Activated CD4-positive, alpha-beta T cell treated with anti-CD3 and anti-CD28 coated beads, Interleukin-10, Interleukin-2, amounts not matched to agents 100 ng/mL and 50 ng/mL, durations not matched to agents 16 hours and 8 hours (primary cell): ENCODE measurements at regions not wholly inside any gene's neighbourhood (a gene's known extent, or its start where the extent isn't known, plus 50 kb on each side); places are given as distances from the start of the nearest gene placed in this dataset.
"Not testable (repeated sequence)": the region's sequence is repeated elsewhere in the genome, so short reads cannot be mapped to it uniquely, and the experiment has no call there.

Experiments used
- DNase-seq: peaks from one replicate; pipeline ENCODE4 v3.0.0-alpha.2; 2020

DNA sequence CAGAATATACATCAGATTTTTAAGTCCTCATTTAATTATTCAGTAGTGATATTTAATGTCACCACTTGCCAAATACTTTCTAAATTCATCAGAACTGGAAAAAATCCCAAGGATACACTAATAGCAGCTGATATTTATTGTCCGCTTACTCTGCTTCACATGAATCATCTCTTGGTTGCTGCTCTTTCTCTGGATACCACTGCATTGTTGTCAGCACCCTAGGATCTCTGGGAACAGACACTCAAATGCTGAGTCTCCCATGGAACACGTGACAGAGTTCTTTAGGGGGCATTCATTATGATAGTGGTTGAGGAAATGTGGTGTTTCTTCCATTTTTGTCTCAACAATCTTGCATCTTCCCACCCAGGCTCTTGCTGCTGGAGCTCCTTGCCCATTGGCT lies 318.0 kb downstream of the RFPL4B start:
- DNase-seq, result no peak

DNA sequence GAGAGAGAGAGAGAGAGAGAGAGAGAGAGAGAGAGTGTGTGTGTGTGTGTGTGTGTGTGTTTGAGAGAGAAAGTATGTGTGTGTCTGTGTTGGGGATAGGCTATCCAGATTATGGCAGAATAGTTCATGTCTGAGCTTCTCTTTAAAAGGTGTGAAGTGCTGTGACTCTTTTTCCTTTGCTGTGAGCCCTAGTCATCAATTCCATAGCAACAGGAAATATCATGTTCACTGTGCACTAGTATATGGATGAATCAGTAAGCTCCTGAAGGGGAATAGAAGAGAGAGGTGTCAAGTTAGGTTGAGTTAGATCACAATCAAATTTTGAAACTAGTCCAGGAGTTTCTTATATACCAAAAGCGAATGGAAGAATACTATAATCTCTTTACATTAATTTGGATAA lies 318.7 kb downstream of the RFPL4B start:
- no peak for DNase-seq

DNA sequence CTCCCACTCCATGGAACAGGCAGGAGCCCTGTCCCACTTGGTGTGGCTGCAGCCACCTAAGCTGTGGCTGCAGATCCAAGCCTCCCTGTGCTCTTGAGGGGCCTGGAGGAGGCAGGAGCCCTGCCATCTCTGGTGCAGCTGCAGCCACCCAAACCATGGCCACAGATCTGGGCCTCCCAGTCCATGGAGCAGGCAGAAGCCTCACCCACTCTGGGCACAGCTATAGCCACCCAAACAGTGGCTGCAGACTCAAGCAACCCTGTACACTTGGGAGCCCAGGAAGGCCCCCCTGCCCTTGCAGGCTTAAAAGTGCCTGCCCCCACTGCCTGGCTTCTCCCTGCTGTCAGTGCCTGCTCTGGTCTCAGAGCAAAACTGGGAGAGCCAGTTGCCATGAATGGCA lies 320.3 kb downstream of the RFPL4B start:
- no peak for DNase-seq

DNA sequence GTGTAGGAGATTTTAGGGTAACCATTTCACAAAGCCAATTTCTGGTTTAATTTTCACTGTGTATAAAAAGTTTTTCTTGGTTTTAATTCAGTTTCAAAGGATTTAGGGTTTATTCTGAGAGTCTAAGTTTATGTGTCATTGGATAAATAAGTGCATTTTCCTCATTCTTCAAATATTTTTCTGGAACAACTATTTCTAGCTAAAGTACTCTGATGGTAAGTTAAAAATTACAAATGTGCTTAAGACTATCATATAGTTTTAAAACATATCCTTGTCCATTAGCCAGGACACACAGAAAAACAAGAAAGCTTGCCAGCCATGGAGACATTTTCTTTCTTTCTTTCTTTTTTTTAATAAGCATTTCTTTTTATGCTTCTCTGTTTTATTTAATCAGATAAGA lies 333.0 kb downstream of the RFPL4B start:
- no peak for DNase-seq

DNA sequence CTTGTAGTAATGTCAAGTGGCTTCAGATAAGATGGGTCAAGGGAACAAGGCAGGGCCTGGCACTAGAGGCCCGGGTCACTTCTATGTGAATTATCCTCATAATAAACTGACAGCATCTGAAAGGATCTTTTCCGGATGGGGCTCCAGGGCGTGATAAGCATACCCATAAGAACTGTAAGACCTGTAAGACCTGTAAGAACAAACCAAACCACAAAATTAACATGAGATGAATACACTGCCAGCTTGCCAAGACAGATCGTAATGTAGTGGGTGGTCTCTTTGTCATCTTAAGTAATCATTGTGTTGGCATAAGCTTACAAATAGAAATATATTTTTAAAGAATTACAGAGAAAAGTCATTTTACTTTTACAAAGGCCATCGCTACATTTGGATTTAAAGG lies 334.9 kb downstream of the RFPL4B start:
- DNase-seq, result no peak

DNA sequence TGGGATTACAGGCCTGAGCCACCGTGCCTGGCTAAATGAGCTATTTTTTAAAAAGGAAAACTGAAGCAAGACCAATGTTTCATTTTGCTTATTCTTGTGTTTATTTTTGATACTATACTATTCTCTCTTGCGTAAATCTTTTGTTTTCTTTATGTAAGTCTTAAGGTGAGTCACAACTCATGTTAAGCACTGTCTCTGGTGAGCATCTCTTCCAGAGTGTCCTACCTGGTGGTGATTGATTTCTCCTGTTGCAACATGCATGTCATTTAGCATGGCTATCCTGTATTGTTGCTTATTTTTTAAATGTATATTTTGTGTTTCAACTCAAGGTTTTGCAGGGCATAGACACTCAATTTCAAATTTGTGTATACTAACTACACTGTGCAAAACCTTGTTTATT lies 336.0 kb downstream of the RFPL4B start:
- no peak for DNase-seq

DNA sequence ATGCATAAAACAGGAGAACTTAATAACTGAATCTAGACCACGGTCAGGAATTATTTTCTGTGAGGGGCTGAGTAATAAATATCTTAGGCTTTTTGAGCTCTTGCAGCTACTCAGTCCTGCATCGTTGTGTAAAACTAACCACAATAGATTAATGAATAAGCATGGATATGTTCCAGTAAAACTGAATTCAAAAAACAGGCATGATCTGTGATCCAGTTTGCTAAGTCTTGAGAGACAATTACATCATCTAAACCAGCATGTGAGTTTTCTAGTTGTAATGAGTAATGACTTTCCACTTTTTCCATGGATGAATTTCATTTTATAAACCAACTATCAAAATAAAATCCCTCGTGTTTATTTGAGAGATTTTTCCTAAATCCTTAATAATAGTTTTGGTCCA lies 336.8 kb downstream of the RFPL4B start:
- no peak for DNase-seq

DNA sequence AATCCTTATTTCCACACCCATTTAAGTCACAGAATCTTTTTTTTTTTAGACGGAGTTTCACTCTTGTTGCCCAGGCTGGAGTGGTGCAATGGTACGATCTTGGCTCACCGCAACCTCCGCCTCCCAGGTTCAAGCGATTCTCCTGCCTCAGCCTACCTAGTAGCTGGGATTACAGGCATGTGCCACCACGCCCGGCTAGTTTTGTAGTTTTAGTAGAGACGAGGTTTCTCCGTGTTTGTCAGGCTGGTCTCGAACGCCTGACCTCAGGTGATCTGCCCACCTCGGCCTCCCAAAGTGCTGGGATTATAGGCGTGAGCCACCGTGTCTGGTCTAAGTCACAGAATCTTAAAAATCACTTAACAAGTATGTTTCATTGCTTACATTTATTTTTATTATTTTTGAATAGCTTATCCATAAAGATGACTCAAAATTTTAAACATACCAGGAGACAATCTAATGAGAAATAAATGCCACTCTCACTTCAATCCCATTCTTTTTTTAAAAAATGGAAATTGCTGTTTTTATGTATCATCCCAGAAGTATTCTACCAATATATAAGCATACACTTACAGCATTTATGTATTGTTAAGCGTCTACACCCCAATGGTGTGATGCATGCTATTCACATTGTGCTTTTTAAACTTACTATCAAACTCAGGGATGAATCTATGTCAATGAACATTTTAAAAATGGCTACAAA lies 338.5 kb downstream of the RFPL4B start:
- DNase-seq, result not testable (repeated sequence)

DNA sequence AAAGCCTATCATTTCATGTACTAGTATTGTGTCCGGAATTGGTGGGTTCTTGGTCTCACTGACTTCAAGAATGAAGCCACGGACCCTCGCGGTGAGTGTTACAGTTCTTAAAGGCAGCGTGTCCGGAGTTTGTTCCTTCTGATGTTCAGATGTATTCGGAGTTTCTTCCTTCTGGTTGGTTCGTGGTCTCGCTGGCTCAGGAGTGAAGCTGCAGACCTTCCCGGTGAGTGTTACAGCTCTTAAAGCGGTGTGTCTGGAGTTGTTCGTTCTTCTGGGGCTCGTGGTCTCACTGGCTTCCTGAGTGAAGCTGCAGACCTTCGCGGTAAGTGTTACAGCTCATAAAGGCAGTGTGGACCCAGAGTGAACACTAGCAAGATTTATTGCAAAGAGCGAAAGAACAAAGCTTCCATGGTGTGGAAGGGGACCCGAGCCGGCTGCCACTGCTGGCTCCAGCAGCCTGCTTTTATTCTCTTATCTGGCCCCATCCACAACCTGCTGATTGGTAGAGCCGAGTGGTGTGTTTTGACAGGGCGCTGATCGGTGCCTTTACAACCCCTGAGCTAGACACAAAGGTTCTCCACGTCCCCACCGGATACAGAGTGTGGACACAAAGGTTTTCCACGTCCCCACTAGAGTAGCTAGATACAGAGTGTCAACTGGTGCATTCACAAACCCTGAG lies 341.5 kb downstream of the RFPL4B start:
- not testable (repeated sequence) for DNase-seq

DNA sequence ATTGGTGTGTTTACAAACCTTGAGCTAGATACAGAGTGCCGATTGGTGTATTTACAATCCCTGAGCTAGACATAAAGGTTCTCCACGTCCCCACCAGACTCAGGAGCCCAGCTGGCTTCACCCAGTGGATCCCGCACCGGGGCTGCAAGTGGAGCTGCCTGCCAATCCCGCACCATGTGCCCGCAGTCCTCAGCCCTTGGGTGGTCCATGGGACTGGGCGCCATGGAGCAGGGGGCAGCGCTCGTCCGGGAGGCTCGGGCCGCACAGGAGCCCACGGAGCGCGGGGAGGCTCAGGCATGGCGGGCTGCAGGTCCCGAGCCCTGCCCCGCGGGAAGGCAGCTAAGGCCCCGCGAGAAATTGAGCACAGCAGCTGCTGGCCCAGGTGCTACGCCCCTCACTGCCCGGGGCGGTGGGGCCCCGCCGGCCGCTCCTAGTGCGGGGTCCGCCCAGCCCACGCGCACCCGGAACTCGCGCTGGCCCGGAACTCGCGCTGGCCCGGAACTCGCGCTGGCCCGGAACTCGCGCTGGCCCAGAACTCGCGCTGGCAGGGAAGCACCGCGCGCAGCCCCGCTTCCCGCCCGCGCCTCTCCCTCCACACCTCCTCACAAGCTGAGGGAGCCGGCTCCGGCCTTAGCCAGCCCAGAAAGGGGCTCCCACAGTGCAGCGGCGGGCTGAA lies 342.2 kb downstream of the RFPL4B start:
- DNase-seq, result not testable (repeated sequence)

DNA sequence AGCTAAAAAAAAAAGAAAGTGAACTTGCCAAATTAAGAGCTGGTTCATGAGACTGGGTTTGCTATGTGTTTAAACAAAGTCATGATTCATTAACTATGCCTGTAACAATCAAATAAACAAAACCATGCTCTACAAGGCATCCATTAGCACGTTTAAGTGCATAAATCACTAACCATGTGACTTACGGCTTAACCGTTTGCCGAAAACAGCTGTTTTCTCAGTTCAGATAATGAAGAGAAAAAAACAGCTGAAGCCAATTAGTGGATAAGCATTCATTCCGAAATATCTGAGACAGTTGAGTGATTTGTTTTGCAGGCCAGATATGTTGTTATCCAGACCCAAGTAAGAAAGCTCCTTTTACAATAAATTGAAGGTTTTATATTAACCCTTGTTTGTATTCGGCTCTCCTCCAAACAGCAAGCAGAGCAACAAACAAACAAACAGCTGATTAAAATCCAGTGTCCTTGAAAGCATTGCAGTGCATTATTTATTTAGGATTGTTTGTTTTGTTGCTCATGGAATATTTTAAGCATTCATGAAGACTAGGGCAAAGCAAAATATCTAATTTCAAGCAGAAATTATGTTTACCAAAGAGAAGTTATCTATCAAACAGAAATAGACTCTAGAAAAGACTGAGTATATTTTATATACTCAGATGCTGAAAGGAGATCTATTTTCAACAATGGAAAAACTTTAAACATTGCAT lies 343.5 kb downstream of the RFPL4B start:
- no peak for DNase-seq

DNA sequence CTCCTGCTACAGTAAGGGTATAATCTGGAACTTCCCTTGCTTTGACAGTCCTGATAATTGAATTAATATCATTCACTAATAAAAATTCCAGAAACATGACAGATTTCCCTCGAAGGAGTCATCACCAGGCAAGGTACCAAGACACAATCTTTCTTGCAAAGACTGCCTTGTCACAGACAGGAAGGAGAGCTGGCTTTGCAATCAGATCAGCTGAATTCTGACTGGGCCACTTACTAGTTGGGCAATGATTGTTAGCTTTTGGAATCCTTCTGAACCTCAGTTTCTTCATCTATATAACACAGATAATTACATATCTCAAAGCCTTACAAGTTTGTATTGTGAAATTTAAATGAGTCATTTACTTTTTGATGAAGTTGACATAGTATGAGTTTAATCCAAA lies 344.2 kb downstream of the RFPL4B start:
- DNase-seq, result no peak

DNA sequence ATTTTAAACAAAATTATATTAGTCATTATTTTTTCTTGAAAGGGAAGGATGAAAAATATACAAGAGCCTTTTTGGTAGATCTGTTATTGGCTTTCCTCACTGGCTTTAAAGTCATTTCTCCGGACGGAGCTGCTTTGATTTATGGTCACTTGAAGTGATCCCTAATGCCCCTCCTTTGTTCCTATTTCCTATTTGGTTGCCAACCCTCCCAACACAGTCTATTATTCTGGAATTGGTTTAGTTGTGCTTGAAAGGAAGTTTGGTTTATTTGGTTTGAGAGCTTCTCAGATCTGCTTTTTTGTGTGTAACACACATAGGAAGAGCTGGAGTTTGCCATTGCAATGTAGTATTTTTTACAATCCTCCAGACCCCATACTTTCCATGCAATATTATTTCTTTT lies 347.9 kb downstream of the RFPL4B start:
- DNase-seq, result no peak

DNA sequence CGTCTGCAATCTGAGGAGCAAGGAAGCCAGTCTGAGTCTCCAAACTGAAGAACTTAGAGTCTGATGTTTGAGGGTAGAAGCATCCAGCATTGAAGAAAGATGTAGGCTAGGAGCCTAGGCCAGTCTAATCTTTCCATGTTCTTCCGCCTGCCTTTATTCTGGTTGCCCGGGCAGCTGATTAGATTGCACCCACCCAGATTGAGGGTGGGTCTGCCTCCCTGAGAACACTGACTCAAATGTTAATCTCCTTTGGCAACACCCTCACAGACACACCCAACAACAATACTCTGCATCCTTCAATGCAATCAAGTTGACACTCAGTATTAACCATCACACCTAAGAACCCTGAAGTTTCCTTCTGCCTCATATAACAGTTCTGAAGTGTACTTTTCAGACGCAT lies 350.1 kb downstream of the RFPL4B start:
- DNase-seq, result no peak

DNA sequence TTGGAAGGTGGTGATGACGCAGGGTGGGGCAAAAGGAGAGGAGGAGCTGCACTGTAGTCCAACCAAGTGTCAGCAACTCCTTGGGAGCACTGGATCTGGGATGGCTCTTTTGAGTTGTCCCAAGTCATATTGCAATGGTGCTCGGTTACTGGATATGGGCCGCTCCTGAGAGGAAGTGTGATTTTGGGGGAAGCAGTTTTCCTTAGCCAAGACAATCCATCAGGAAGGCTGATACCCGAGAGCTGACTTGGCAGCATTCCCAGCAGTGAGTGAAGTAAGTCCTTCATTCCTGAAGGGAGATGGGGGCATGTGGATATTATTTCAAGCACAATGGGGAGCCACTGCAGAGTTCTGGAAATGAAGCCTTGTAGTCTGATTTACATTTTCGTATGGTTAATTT lies 354.1 kb downstream of the RFPL4B start:
- no peak for DNase-seq

DNA sequence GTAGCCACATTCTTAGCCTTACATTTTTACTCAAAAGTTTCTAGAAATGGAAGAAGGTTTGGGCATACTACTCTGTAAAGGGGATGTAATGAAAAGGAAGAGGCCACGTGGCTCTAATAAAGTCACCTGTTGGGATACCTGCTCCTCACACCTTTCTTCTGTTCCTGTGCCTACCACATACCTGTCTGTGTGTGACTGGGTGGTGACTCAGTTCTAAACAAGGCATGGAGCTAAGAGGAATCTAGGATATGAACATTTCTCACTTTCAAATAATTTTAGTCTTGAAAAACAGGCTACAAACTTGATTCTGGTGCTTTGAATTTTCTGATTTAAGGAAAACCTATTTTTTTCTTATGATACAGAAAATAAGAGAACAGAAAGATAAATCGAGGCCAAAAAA lies 363.6 kb downstream of the RFPL4B start:
- no peak for DNase-seq

DNA sequence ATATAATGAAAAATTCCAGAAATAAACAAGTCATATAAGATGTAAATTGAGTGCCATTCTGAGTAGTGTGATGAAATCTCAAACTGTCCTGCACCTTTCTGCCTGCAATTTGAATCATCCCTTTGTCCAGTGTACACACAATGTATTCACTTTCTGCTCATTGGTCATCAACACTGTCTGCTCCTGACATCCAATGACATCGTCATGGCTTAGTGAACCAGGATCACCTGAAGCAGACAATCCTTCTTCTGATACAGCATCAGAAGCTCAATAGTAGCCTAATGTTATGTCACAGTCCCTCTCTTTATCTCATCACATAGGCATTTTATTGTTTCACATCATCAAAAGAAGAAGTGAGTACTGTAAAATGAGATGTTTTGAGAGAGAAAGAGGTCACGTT lies 366.3 kb downstream of the RFPL4B start:
- no peak for DNase-seq

DNA sequence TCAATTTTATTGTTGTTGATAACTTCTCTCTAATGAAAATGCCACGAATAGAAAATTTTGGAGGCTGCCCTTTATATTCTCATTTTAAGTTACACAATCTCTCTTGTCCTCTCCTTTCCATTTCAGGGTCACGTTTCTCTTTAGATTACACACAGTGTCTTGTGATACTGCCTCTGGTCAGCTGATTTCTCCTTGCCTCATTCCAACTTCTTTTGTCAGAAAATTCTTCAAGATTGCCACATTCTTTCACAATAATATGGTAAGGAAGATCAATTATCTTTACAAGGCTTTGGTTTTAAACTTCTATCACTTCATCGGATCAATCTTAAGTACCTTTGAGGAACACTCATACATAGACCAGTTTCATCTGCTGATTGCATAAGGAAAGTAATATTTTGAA lies 370.3 kb downstream of the RFPL4B start:
- DNase-seq, result no peak

DNA sequence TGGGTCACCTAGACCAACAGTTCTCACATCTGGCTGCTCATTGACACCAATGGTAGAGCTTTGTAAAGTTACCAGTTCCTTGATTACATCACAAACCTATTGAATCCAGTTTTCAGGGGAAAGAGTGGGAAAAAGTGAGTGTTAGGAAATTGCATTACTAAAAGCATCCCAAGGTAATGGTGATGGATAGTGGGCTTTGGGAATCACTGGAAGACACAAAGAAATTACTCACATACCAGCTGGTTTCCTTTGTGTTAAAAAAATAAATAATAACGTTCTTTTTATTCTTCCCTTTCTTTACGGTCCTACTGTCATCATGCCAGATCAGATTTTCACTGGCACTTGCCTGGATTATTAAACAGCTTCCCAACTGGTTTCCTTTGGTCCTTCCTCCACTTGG lies 370.7 kb downstream of the RFPL4B start:
- DNase-seq, result no peak

DNA sequence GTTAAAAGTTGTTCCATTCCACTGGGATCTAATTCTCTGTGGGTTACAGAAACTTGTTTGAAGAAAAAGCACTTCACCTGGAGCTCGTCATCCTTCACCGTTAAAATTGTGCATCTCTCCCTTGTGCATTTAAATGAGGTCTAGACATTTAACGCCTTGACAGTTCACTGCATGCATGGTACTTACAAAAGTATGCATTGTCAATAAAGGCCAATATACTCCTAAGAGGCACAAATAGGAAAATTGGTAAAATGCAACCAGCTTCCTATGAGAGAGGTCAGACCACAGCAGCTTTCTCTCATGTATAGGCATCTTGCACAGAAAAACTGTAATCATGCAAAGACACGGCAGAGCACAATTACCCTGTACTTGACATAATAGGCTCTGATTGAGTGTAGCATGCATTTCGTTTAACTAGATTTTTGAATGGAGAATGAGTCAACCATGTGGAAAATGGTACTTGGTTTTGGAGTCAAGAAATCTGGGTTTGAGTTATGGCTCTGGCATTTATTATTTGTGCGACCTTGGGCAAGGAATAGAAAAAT lies 378.5 kb downstream of the RFPL4B start:
- DNase-seq, result no peak

DNA sequence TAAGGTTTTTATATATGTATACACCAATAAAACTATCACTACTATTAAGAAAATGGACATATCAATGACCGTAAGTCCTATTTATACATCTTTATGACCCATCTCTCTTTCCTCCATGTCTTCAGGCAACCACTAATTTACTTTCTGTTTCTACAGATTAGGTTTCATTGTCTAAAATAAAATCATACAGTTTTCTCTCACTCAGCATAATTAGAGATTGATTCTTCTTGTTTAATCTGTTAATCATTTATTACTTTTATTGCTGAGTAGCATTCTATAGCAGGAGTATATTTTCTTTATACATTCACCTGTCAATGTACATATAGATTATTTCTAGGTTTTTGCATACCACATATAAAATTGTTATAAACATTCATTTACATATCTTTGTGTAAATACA lies 388.0 kb downstream of the RFPL4B start:
- DNase-seq, result no peak

DNA sequence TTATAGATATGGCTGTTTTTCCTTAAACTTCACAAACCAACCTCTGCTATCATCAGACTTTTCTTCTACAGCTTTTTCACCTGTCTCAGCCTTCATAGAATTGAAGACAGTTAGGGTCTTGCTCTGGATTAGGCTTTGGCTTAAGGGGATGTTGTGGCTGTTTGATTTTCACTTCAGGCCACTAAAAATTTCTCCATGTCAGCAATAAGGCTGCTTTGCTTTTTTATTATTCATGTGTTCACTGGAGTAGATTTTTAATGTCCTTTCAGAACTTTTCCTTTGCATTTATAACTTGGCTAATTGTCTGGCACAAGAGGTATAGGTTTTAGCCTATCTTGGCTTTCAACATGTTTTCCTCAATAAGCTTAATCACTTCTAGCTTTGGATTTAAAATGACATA lies 392.6 kb downstream of the RFPL4B start:
- no peak for DNase-seq

DNA sequence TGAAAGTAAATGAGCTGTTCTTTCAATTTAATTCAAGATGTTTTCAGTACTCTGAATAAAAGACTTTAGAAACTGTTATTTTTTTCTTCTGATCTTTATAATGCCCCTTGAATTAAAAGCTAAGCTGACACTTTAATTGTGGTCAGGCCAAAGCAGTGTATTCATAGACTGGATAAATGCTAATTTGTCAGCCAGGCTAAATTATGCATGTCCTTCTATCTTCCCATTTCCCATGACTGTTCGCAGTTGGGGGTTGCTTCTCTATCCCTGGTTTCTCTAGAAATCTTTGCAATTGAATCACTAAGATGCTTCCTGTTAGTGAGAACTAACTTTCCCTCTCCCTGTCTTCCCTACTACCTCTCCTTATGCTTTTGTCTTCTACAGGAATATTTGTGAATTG lies 396.2 kb downstream of the RFPL4B start:
- DNase-seq, result no peak

DNA sequence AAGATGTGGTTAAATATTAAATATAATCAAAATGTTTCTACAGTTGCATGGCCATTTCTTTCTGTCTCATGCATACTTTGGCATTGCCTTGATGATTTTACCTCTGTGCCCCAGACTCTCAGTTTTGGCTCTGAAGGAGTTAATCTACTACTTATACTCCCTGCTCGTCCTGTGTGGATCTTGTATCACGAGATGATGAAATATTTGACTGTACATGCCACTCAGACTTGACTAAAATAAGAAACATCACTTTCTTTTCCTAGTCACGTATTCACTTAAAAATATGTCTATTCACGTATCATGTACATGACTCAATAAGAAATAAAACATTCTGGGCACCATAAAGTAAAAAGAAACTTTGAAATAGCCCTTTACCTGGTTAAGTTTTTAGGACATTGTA lies 397.7 kb downstream of the RFPL4B start:
- no peak for DNase-seq
